H1 (cell line): ENCODE measurements at regions not wholly inside any gene's neighbourhood (a gene's known extent, or its start where the extent isn't known, plus 50 kb on each side); places are given as distances from the start of the nearest gene placed in this dataset.

ENCODE experiments used
- CTCF ChIA-PET: fragments of 300-600 bp; sonication (Branson Sonifier 250); formaldehyde crosslinking; loops from one replicate; lab custom pipeline; 2021; ENCODE audit not compliant: partially characterized antibody; lab: Charles Lee
- POLR2A ChIA-PET: fragments of 300-600 bp; sonication (Branson Sonifier 250); formaldehyde crosslinking; loops from one replicate; lab custom pipeline; 2021; ENCODE audit warnings: inconsistent platforms; ENCODE audit not compliant: partially characterized antibody; lab: Charles Lee
- DNase-seq, 2 experiments: peaks; one replicate each; pipeline versions ENCODE4 v3.0.0 to v3.0.0-alpha.2; 2010 to 2022; ENCODE audit warnings: low spot score in 2 of 2, low read depth in 1 of 2, mixed read lengths in 1 of 2
- FAIRE-seq: peaks from 2 replicates; lab custom pipeline; 2011; peaks lifted over from hg19 to GRCh38; lab: Jason Lieb, UNC
- H2AFZ ChIP-seq: 2 replicates; pipeline ENCODE4 v1.8.1; 2012; ENCODE audit warnings: low read length, inconsistent platforms
- H2AK5ac ChIP-seq: 2 replicates; pipeline ENCODE4 v1.6.1; 2013; ENCODE audit warnings: low read depth, low read length
- H2BK120ac ChIP-seq: replicated peaks from 2 replicates; pipeline ENCODE3; 2013; ENCODE audit warnings: low read depth, low read length, inconsistent platforms
- H2BK12ac ChIP-seq: 2 replicates; pipeline ENCODE4 v1.6.1; 2013; ENCODE audit warnings: low read depth, low read length
- H2BK15ac ChIP-seq: 2 replicates; pipeline ENCODE4 v1.6.1; 2013; ENCODE audit warnings: low read length
- H2BK20ac ChIP-seq: 2 replicates; pipeline ENCODE4 v1.6.1; 2013; ENCODE audit warnings: low read length
- H2BK5ac ChIP-seq: 2 replicates; pipeline ENCODE4 v1.6.1; 2013; ENCODE audit warnings: low read depth, low read length
- H3K14ac ChIP-seq: 2 replicates; pipeline ENCODE4 v1.6.1; 2013; ENCODE audit warnings: inconsistent platforms; ENCODE audit not compliant: insufficient read length
- H3K18ac ChIP-seq: 2 replicates; pipeline ENCODE4 v1.6.1; 2013; ENCODE audit warnings: low read length; ENCODE audit errors: extremely low read depth
- H3K23ac ChIP-seq: 2 replicates; pipeline ENCODE4 v1.6.1; 2013; ENCODE audit warnings: inconsistent platforms; ENCODE audit not compliant: insufficient read length
- H3K23me2 ChIP-seq: 2 replicates; pipeline ENCODE4 v1.6.1; 2013; ENCODE audit warnings: low read depth, low read length
- H3K27ac ChIP-seq: 2 replicates; pipeline ENCODE4 v1.6.1; 2011; ENCODE audit warnings: low read depth, low read length, inconsistent platforms
- H3K27me3 ChIP-seq, 4 experiments: replicated peaks in 1 of 4; 1 replicate in 1 of 4; 2 replicates in 3 of 4; pipeline versions ENCODE4 v1.6.1 to v1.8.1; 2011 to 2013; ENCODE audit warnings: low read length in 3 of 4, mild to moderate bottlenecking in 3 of 4, inconsistent platforms in 2 of 4, mixed read lengths in 2 of 4, moderate library complexity in 1 of 4; ENCODE audit not compliant: control insufficient read depth in 3 of 4, insufficient read depth in 3 of 4; ENCODE audit errors: extremely low read depth in 1 of 4
- H3K36me3 ChIP-seq, 4 experiments: 2 replicates each; pipeline versions ENCODE4 v1.6.1 to v1.8.1; 2011 to 2013; ENCODE audit warnings: mild to moderate bottlenecking in 4 of 4, low read length in 3 of 4, moderate library complexity in 2 of 4, control low read depth in 1 of 4, inconsistent platforms in 1 of 4; ENCODE audit not compliant: insufficient read depth in 4 of 4, control insufficient read depth in 2 of 4
- H3K4ac ChIP-seq: replicated peaks from 2 replicates; pipeline ENCODE3; 2013; ENCODE audit warnings: low read length, low read depth, mixed read lengths, inconsistent platforms; ENCODE audit not compliant: insufficient read length
- H3K4me1 ChIP-seq, 4 experiments: replicated peaks in 1 of 4; 1 replicate in 1 of 4; 2 replicates in 3 of 4; pipeline versions ENCODE4 v1.6.1 to v1.8.1; 2011 to 2013; ENCODE audit warnings: low read length in 3 of 4, inconsistent platforms in 2 of 4, mixed read lengths in 1 of 4; ENCODE audit not compliant: insufficient read depth in 4 of 4, control insufficient read depth in 3 of 4
- H3K4me2 ChIP-seq, 2 experiments: 2 replicates each; pipeline versions ENCODE4 v1.6.1 to v1.8.1; 2011 to 2013; ENCODE audit warnings: low read depth in 2 of 2, low read length in 2 of 2, control low read depth in 1 of 2, inconsistent platforms in 1 of 2, mild to moderate bottlenecking in 1 of 2; ENCODE audit not compliant: insufficient read depth in 1 of 2
- H3K4me3 ChIP-seq, 4 experiments: fragments of 200-600, 300-600 bp in 1 of 4; sonication (generic), shearing (Covaris generic), sonication (Bioruptor Twin) in 1 of 4; 2 replicates each; pipeline versions ENCODE4 v1.5.1 to v1.8.1; 2011 to 2016; ENCODE audit warnings: low read length in 4 of 4, low read depth in 3 of 4, control low read depth in 2 of 4, inconsistent platforms in 2 of 4, mild to moderate bottlenecking in 2 of 4, mixed read lengths in 1 of 4, moderate library complexity in 1 of 4; ENCODE audit not compliant: insufficient read depth in 2 of 4; ENCODE audit errors: extremely low read depth in 1 of 4
- H3K56ac ChIP-seq: replicated peaks from 2 replicates; pipeline ENCODE3; 2013; ENCODE audit warnings: low read depth, mild to moderate bottlenecking, mixed read lengths, low read length, inconsistent platforms; ENCODE audit not compliant: insufficient read length
- H3K79me1 ChIP-seq: 2 replicates; pipeline ENCODE4 v1.6.1; 2013; ENCODE audit warnings: low read depth, low read length, control low read depth
- H3K79me2 ChIP-seq, 2 experiments: 2 replicates each; pipeline versions ENCODE4 v1.6.1 to v1.8.1; 2012 to 2013; ENCODE audit warnings: low read length in 2 of 2, mild to moderate bottlenecking in 2 of 2, inconsistent platforms in 1 of 2; ENCODE audit not compliant: insufficient read depth in 2 of 2, control insufficient read depth in 1 of 2
- H3K9ac ChIP-seq, 4 experiments: replicated peaks in 1 of 4; 1 replicate in 1 of 4; 2 replicates in 3 of 4; pipeline versions ENCODE4 v1.6.1 to v1.8.1; 2011 to 2013; ENCODE audit warnings: low read depth in 3 of 4, low read length in 3 of 4, control low read depth in 2 of 4, mild to moderate bottlenecking in 2 of 4, moderate library complexity in 2 of 4, inconsistent platforms in 1 of 4; ENCODE audit errors: extremely low read depth in 1 of 4
- H3K9me3 ChIP-seq, 2 experiments: 2 replicates each; pipeline versions ENCODE4 v1.6.1 to v1.8.1; 2012 to 2013; ENCODE audit warnings: mild to moderate bottlenecking in 2 of 2, moderate library complexity in 2 of 2, control low read depth in 1 of 2, inconsistent platforms in 1 of 2, low read depth in 1 of 2, low read length in 1 of 2, mixed read lengths in 1 of 2; ENCODE audit not compliant: insufficient read depth in 2 of 2
- H4K20me1 ChIP-seq, 2 experiments: replicated peaks in 1 of 2; 2 replicates each; pipeline versions ENCODE3 to v1.8.1; 2011 to 2013; ENCODE audit warnings: inconsistent platforms in 2 of 2, low read length in 2 of 2, mild to moderate bottlenecking in 1 of 2; ENCODE audit not compliant: insufficient read depth in 2 of 2, control insufficient read depth in 1 of 2
- H4K5ac ChIP-seq: 2 replicates; pipeline ENCODE4 v1.6.1; 2013; ENCODE audit warnings: low read length, low read depth, mixed read lengths, inconsistent platforms; ENCODE audit not compliant: insufficient read length
- H4K8ac ChIP-seq: 2 replicates; pipeline ENCODE4 v1.8.0; 2013; ENCODE audit warnings: mild to moderate bottlenecking, moderate library complexity, low read length, inconsistent platforms; ENCODE audit not compliant: insufficient read depth; ENCODE audit errors: extremely low read depth
- H4K91ac ChIP-seq: replicated peaks from 2 replicates; pipeline ENCODE3; 2013; ENCODE audit warnings: low read length, mixed read lengths, inconsistent platforms; ENCODE audit not compliant: insufficient read length
- CTBP2 ChIP-seq: IDR thresholded peaks from 2 replicates; pipeline ENCODE4 v1.7.0; 2011; ENCODE audit warnings: borderline replicate concordance, mild to moderate bottlenecking, moderate library complexity, mixed read lengths, low read length; ENCODE audit not compliant: insufficient read depth, insufficient read length
- EGR1 ChIP-seq: IDR thresholded peaks from 2 replicates; pipeline ENCODE4 v1.6.1; 2011; ENCODE audit warnings: low read depth, low read length, borderline replicate concordance
- KDM1A ChIP-seq: fragments of 200-600, 300-600 bp; sonication (generic); IDR thresholded peaks from 2 replicates; pipeline ENCODE4 v1.7.1; 2016; ENCODE audit warnings: mild to moderate bottlenecking, low read length, borderline replicate concordance
- MAFK ChIP-seq: IDR thresholded peaks from 2 replicates; pipeline ENCODE4 v1.6.1; 2012; ENCODE audit warnings: low read depth, mild to moderate bottlenecking, improper control_type of control experiment, low read length
- NRF1 ChIP-seq: IDR thresholded peaks from 2 replicates; pipeline ENCODE4 v1.6.1; 2011; ENCODE audit warnings: mild to moderate bottlenecking, low read depth, low read length, improper control_type of control experiment
- SP4 ChIP-seq: IDR thresholded peaks from 2 replicates; pipeline ENCODE4 v1.6.1; 2012; ENCODE audit warnings: low read length, inconsistent platforms
- WGBS, 2 experiments: shearing (Covaris generic) in 1 of 2; methylation state at CpG; one replicate each; pipeline versions ENCODE4 v1.1.6 to v1.1.7; 2013 to 2015; ENCODE audit warnings: low lambda C conversion rate in 2 of 2, mixed read lengths in 2 of 2, inconsistent platforms in 1 of 2, low coverage in 1 of 2, missing lambda C conversion rate in 1 of 2; ENCODE audit not compliant: insufficient replicate concordance in 2 of 2, insufficient coverage in 1 of 2, insufficient read length in 1 of 2; ENCODE audit errors: extremely low coverage in 1 of 2, missing lambda C conversion rate in 1 of 2; 5-methylcytosine and 5-hydroxymethylcytosine counted together

DNA sequence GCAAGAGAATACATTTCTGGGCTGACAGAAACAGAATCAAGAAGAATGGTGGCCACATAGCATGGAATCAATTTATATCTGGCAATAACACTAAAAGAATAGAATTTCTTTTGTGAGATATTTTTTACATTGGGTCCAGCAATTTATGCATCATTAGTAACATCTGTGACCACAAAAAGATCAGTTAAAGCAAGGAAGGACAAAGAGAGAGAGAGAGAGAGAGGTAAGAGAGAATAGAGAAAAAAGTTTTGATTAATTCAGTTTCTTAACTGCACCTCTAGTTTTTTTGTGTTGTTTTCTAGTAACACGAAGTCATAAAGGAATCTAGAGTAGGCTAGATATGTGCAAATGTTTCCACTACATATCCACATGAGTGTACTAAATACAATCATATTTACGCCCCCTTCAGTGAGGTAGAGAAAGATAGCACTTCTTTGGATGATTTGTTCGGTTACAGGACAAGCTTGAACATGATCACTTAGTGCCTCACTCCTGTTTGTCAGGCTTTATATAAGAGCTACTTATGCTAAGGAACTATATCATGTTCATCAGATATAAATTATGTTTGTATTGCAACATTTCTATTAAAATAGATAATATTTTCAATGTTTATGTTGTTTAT lies 247.4 kb upstream of the COL3A1 start:
- H3K4me1 ChIP-seq: peaks cover 0 to 2% (median 0%) of the 10 kb centered on the region in 4 experiments; a peak in 1 of 7 replicates
- no peaks in the 10 kb centered on the region for H4K20me1 ChIP-seq
- no peak overlapping the region for H3K27ac ChIP-seq
- H3K23ac ChIP-seq: no peak overlapping the region
- H3K56ac ChIP-seq: no peak overlapping the region
- H2BK20ac ChIP-seq: no peak overlapping the region
- no peaks in the 10 kb centered on the region for H3K9me3 ChIP-seq
- no peaks in the 10 kb centered on the region for H3K79me2 ChIP-seq
- TF ChIP-seq NRF1 (no peak), EGR1 (no peak), CTBP2 (no peak), KDM1A (no peak), SP4 (no peak), MAFK (no peak)
- H4K5ac ChIP-seq: no peak overlapping the region
- H3K23me2 ChIP-seq: no peaks in the 10 kb centered on the region
- no peak overlapping the region for H2BK5ac ChIP-seq
- H3K4ac ChIP-seq: no peak overlapping the region
- POLR2A ChIA-PET: no interaction called here
- H3K79me1 ChIP-seq: no peaks in the 10 kb centered on the region
- H4K91ac ChIP-seq: no peak overlapping the region
- no peak overlapping the region for H2AFZ ChIP-seq
- no peak overlapping the region for H3K4me3 ChIP-seq
- H3K27me3 ChIP-seq: no peaks in the 10 kb centered on the region
- WGBS, 2 experiments: 85% methylated on average over 3 of the region's 3 CpGs; no CpG with 5 or more reads in 1 of the 2 experiments
- H2BK120ac ChIP-seq: no peak overlapping the region
- no peak for FAIRE-seq
- H3K9ac ChIP-seq: no peak overlapping the region
- no peak overlapping the region for H2AK5ac ChIP-seq
- no peak overlapping the region for H3K14ac ChIP-seq
- no peak overlapping the region for H2BK12ac ChIP-seq
- no peak overlapping the region for H2BK15ac ChIP-seq
- CTCF ChIA-PET: no interaction called here
- H3K18ac ChIP-seq: no peak overlapping the region
- no peak overlapping the region for H4K8ac ChIP-seq
- H3K36me3 ChIP-seq: no peaks in the 10 kb centered on the region
- H3K4me2 ChIP-seq: no peak overlapping the region
- no peak for DNase-seq
